ENCODE measurements at regions not wholly inside any gene's neighbourhood (a gene's known extent, or its start where the extent isn't known, plus 50 kb on each side); places are given as distances from the start of the nearest gene placed in this dataset.
"Not testable (repeated sequence)": the region's sequence is repeated elsewhere in the genome, so short reads cannot be mapped to it uniquely, and the experiment has no call there.

GRCh38 chr7:142443216-142444010 lies 185.6 kb upstream of the PRSS58 start:
- no peak for DNase-seq
- in situ Hi-C loops (cut with HindIII; ENCODE audit: low pct_ligation_motif_present, low pct_unique_long_range_greater_than_20kb, low sequenced_read_pairs): no loop called here

GRCh38 chr7:142442396-142442795 lies 184.5 kb upstream of the PRSS58 start:
- no peak for DNase-seq
- in situ Hi-C loops (cut with HindIII; ENCODE audit: low pct_ligation_motif_present, low pct_unique_long_range_greater_than_20kb, low sequenced_read_pairs): no loop called here

DNA sequence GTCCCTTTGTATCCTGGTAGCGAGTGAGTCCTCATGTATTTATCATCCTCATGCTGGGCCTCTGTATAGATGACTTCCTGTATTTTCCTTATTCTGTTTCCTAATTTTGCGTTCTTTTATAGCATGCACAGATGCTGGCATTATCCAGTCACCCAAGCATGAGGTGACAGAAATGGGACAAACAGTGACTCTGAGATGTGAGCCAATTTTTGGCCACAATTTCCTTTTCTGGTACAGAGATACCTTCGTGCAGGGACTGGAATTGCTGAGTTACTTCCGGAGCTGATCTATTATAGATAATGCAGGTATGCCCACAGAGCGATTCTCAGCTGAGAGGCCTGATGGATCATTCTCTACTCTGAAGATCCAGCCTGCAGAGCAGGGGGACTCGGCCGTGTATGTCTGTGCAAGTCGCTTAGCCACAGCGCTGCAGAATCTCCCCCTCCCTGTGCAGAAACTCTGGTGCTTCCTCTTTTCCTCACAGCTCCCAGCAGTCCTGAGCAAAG lies 183.1 kb upstream of the PRSS58 start:
- in situ Hi-C loops (cut with HindIII; ENCODE audit: low pct_ligation_motif_present, low pct_unique_long_range_greater_than_20kb, low sequenced_read_pairs): no loop called here
- no peak for DNase-seq

DNA sequence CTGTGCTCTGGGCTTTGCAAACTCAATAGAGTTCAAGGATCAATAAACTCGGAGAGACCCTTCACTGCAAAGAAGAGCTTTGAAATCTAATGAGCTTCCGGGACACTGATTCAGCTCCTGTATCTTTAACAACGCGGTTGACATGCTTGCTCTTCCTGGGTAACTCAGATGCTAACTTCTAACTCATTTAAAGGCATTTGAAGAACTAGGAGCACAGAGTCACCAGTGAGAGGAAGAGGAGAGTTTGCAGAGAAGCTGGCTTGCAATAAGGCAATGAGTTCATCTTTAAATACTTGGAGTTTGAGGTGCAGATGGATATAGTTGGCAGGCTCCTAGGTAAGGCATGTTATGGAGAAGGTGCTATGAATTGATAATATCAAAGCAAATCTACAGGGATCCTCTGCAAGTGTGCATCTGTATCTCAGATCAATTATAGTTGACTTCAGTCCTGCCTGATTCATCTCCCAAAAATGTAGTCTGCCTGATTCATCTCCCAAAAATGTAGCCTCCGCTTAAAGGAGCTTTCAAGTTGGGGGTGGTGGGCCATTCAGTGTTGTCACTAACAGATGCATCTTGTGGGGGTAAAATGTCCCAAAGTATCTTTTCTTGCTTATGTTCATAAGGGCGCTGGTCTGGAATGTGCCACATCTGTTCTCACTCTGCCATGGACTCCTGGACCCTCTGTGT lies 182.5 kb upstream of the PRSS58 start:
- peak; percentile 92 for DNase-seq
- in situ Hi-C loops (cut with HindIII; ENCODE audit: low pct_ligation_motif_present, low pct_unique_long_range_greater_than_20kb, low sequenced_read_pairs): no loop called here

DNA sequence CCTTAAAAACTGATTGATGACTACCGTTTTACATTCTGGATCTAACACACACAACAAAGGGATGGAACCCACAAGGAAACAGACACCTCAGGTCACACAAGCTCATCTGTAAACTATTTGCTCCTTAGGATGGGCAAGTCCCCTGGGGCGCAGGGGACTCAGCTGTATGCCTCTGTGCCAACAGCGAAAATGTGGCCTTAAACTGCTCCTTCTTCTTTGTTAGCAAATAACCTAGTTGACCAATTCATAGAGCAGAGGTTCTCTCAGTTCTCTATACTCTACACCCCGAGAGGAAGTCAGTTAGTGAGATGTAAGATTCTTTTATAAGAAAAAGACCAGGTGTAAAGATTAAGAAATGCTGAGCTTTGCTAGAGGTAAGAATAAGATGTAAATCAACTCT lies 181.9 kb upstream of the PRSS58 start:
- no peak for DNase-seq
- in situ Hi-C loops (cut with HindIII; ENCODE audit: low pct_ligation_motif_present, low pct_unique_long_range_greater_than_20kb, low sequenced_read_pairs): no loop called here

GRCh38 chr7:142438923-142439515 lies 181.2 kb upstream of the PRSS58 start:
- in situ Hi-C loops (cut with HindIII; ENCODE audit: low pct_ligation_motif_present, low pct_unique_long_range_greater_than_20kb, low sequenced_read_pairs): no loop called here
- DNase-seq: no peak

DNA sequence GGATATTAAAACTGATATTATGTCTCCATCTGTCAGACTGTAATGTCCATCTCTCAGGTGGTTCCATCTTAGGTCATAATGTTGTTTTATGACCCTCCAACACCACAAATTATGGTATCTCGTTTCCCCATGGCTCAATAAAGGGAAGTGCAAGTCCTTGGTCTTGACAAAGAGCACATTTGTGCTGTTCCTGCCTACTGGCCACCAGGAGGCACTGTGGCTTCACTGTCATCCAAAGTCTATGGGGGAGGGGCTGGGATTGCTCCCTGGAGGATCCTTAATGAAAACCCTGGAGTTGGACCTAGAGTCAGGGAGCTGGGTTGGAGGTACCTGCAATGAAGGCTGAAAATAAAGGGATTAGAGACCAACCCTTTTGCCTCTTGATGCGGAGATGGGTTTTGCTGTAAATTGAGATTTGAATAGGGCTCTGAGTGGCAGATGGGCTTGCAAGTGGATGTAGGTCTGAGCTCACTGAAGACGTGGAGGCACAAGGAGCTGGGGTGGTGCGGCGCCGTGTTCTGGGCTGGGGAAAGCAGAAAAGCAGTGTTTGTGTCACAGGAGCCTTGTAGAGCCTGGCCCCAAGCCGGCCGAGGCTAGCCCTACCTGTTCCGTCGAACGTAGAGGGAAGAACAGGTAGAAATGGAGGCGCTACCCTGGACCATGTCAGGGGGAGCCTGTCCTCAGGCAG lies 180.5 kb upstream of the PRSS58 start:
- in situ Hi-C loops (cut with HindIII; ENCODE audit: low pct_ligation_motif_present, low pct_unique_long_range_greater_than_20kb, low sequenced_read_pairs): no loop called here
- peak; percentile 73 for DNase-seq

DNA sequence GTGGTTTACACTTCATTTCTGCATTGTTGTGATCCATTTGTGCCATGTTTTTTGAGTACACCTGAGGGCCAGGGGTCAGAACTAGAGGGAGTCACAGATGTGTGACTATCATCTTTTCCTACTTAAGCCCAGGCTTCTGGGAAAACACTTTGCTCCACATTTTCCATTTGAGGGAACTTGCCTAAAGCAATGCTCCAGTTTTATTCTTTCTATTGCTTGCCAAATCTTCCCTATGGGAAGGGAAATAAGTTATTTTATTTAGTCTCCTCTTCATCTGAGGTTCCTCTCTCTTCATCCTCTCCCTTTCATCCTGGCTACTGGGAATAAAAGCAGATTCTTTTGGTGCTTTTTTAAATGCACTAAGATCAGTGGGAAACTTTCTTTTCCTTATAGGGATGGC lies 179.9 kb upstream of the PRSS58 start:
- in situ Hi-C loops (cut with HindIII; ENCODE audit: low pct_ligation_motif_present, low pct_unique_long_range_greater_than_20kb, low sequenced_read_pairs): no loop called here
- DNase-seq: no peak

DNA sequence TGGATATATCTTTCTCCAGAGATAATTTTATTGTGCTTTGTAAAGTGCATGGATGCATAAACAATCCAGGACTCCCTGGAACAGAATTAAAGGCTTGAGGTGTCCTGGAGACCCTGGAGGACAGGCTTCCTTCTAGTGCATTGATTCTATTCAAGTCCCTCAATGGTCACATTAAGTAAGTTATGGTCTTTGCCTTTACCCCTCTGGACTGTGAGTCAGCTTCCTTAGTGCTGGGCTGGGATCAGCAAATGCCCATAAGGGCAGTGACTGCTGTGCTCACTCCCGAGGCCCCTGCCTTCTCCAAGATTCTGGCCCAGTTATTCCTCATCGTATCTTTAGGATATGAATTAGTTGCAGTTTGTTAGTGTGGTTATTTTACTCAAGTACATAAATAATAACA lies 178.7 kb upstream of the PRSS58 start:
- in situ Hi-C loops (cut with HindIII; ENCODE audit: low pct_ligation_motif_present, low pct_unique_long_range_greater_than_20kb, low sequenced_read_pairs): no loop called here
- DNase-seq: no peak

GRCh38 chr7:142435606-142436005 lies 177.7 kb upstream of the PRSS58 start:
- in situ Hi-C loops (cut with HindIII; ENCODE audit: low pct_ligation_motif_present, low pct_unique_long_range_greater_than_20kb, low sequenced_read_pairs); DNase-seq: not testable (repeated sequence)

GRCh38 chr7:142434666-142435167 lies 176.9 kb upstream of the PRSS58 start:
- in situ Hi-C loops (cut with HindIII; ENCODE audit: low pct_ligation_motif_present, low pct_unique_long_range_greater_than_20kb, low sequenced_read_pairs): no loop called here
- no peak for DNase-seq

GRCh38 chr7:142434133-142434532 lies 176.3 kb upstream of the PRSS58 start:
- in situ Hi-C loops (cut with HindIII; ENCODE audit: low pct_ligation_motif_present, low pct_unique_long_range_greater_than_20kb, low sequenced_read_pairs); DNase-seq: not testable (repeated sequence)

DNA sequence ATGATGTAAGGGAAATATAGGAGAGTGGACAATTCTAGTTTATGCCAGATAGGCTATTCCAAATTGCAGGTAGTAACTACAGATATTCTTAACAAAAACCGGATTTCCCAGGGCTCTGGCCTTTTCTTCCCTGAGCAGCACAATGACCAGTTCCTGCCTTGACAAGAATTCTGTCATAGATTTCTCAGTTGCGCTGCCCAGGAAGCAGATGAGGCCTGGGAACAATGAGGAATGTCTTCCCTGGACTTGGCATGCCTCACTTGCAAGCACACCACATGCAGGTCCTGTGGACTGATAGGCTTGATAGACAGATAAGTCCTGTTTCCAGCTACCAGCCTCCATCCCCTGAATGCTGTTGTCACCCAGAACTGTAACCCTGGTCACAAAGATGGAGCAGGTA lies 174.5 kb upstream of the PRSS58 start:
- DNase-seq: no peak
- in situ Hi-C loops (cut with HindIII; ENCODE audit: low pct_ligation_motif_present, low pct_unique_long_range_greater_than_20kb, low sequenced_read_pairs): no loop called here

DNA sequence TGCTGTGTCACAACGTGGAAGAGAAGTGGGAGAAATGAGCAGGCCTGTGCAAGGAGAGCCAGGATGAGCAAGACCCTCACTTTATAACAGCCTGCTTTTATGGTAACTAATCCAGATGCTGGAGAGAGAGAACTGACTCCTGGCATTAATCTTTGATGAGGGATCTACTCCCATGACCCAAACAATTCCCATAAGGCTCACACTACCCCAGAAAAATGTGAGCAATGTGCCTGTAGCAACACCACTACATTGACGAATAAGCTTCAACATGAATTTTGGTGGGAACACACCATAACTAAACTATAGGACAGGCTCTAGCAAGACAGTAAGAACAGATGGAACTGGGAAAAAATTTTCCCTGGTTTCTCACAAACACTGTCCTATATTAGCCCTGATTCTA lies 173.6 kb upstream of the PRSS58 start:
- no peak for DNase-seq
- in situ Hi-C loops (cut with HindIII; ENCODE audit: low pct_ligation_motif_present, low pct_unique_long_range_greater_than_20kb, low sequenced_read_pairs): no loop called here

DNA sequence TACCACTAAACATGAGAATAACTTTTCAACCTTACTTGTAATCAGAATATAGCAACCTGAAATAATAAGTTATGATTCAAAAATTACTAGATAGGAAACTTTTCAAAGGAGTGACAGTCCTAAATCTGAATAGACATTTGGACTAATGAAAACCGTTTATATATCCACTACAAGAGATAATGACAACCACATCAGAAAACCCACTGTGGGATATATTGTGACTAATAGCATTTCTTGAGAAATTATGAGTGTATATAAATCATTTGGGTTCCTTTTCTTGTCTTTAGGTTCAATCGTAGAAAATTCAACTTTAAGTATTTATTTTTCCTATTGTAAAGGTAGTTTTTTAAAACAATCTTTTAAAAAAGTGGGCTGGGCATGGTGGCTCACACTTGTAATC lies 170.2 kb upstream of the PRSS58 start:
- DNase-seq: no peak
- in situ Hi-C loops (cut with HindIII; ENCODE audit: low pct_ligation_motif_present, low pct_unique_long_range_greater_than_20kb, low sequenced_read_pairs): no loop called here

DNA sequence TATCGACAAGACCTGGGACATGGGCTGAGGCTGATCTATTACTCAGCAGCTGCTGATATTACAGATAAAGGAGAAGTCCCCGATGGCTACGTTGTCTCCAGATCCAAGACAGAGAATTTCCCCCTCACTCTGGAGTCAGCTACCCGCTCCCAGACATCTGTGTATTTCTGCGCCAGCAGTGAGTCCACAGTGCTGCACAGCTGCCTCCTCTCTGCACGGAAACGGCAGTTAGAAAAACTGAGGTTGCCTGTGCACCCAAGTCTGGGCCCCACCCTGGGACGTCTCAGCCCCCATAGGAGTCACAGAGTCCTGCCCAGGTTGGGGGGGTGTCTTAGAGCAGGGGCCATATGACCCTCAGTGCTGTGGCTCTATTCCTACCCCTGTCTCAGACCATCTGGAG lies 167.4 kb upstream of the PRSS58 start:
- in situ Hi-C loops (cut with HindIII; ENCODE audit: low pct_ligation_motif_present, low pct_unique_long_range_greater_than_20kb, low sequenced_read_pairs): no loop called here
- no peak for DNase-seq

DNA sequence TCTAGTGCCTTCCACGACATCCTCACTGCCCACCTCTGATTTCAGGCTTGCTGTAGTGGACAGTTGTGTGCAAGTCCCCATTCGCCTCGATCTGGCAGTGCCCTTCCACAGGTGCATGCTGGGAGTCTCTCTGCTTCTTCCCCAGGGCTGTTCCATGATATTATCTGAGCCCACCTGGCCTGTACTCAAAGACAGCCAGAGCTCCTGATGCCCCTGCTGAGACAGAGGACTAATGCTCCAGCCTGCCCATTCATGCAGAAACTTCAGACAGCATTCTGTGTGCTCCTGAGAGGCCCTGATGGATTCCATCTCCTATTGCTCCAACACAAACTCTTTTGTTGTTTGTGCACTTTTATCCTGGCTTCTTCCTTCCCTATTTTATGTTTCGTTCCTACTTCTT lies 164.8 kb upstream of the PRSS58 start:
- no peak for DNase-seq
- in situ Hi-C loops (cut with HindIII; ENCODE audit: low pct_ligation_motif_present, low pct_unique_long_range_greater_than_20kb, low sequenced_read_pairs): no loop called here

DNA sequence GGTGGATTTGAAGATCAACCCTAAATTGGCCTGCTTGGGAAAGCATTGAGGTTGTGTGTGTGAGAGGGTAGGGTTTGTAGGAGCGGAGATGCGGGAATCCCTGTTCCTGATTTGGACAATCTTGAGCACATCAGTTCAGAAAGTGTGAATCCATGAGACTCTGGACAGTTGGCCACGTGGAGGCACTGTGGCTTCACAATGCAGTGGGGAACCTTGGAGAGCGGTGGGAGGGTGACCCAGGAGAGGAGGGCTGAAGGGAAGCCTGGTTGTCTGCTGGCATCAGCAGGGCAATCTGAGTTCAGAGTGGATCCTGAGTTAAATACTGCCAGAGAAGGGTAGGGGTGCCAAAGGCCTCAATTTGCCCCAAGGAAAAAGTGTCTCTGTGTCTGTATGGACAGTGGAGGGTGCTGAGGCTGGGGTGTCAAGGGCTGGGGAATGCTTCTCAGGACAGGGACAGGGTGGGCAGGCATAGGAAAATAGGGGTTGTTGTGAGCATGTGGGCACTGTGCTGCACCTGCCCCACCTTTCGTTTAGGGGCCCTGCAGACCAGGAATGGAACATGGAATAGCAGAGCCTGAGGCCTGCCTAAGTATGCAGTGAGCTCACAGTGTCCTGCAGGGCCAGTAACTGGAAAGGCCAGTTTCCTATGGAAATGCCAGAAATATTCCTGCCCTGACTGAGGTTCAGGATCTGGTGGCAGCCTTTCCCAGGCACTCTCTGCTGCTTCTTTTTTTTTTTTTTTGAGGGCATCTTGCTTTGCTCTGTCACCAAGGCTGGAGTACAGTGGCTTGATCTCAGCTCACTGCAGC lies 162.9 kb upstream of the PRSS58 start:
- DNase-seq: peak; percentile 39
- in situ Hi-C loops (cut with HindIII; ENCODE audit: low pct_ligation_motif_present, low pct_unique_long_range_greater_than_20kb, low sequenced_read_pairs): no loop called here
